ENCODE measurements at regions not wholly inside any gene's neighbourhood (a gene's known extent, or its start where the extent isn't known, plus 50 kb on each side); places are given as distances from the start of the nearest gene placed in this dataset.

GRCh38 chr1:238232084-238232710, 341.5 kb upstream of the ZP4 start:
- TF ChIP-seq CTCF (IDR thresholded peaks at IDR 0.05; ENCODE audit: control insufficient read depth, extremely low read depth, insufficient read depth) = no peak
- no peak overlapping the region for H3K4me3 ChIP-seq (ENCODE audit: low read depth, low read length)
- DNase-seq (ENCODE audit: low read depth) = no peak

GRCh38 chr1:238226810-238227209, 336.1 kb upstream of the ZP4 start:
- H3K4me3 ChIP-seq (ENCODE audit: low read depth, low read length) = no peak overlapping the region
- no peak for TF ChIP-seq CTCF (IDR thresholded peaks at IDR 0.05; ENCODE audit: control insufficient read depth, extremely low read depth, insufficient read depth)

GRCh38 chr1:238223076-238223640, 332.4 kb upstream of the ZP4 start:
- TF ChIP-seq CTCF (IDR thresholded peaks at IDR 0.05; ENCODE audit: control insufficient read depth, extremely low read depth, insufficient read depth) = no peak
- no peak for DNase-seq (ENCODE audit: low read depth)
- H3K4me3 ChIP-seq (ENCODE audit: low read depth, low read length) = no peak overlapping the region

More at GRCh38 chr1:238226810-238227209, 336.1 kb upstream of the ZP4 start:
- no peak for DNase-seq (ENCODE audit: low read depth)

GRCh38 chr1:238221738-238222137, 331.0 kb upstream of the ZP4 start:
- TF ChIP-seq CTCF (IDR thresholded peaks at IDR 0.05; ENCODE audit: control insufficient read depth, extremely low read depth, insufficient read depth) = no peak
- no peak overlapping the region for H3K4me3 ChIP-seq (ENCODE audit: low read depth, low read length)
- DNase-seq (ENCODE audit: low read depth) = no peak

- no peak overlapping the region for H3K4me3 ChIP-seq (ENCODE audit: low read depth, low read length)
- TF ChIP-seq CTCF (IDR thresholded peaks at IDR 0.05; ENCODE audit: control insufficient read depth, extremely low read depth, insufficient read depth) = no peak
- no peak for DNase-seq (ENCODE audit: low read depth)
These were observed 323.7 kb upstream of the ZP4 start for GRCh38 chr1:238214449-238214848.

GRCh38 chr1:238205045-238205662, 314.4 kb upstream of the ZP4 start:
- H3K4me3 ChIP-seq (ENCODE audit: low read depth, low read length) = no peak overlapping the region
- DNase-seq (ENCODE audit: low read depth) = no peak
- TF ChIP-seq CTCF (IDR thresholded peaks at IDR 0.05; ENCODE audit: control insufficient read depth, extremely low read depth, insufficient read depth) = no peak
